Fibroblast of skin of left quadriceps (primary cell): ENCODE measurements at regions not wholly inside any gene's neighbourhood (a gene's known extent, or its start where the extent isn't known, plus 50 kb on each side); places are given as distances from the start of the nearest gene placed in this dataset.

Experiments
- DNase-seq, 2 experiments: peaks; one replicate each; pipeline ENCODE4 v3.0.0-alpha.2; 2013; ENCODE audit warnings: low read depth in 2 of 2

DNA sequence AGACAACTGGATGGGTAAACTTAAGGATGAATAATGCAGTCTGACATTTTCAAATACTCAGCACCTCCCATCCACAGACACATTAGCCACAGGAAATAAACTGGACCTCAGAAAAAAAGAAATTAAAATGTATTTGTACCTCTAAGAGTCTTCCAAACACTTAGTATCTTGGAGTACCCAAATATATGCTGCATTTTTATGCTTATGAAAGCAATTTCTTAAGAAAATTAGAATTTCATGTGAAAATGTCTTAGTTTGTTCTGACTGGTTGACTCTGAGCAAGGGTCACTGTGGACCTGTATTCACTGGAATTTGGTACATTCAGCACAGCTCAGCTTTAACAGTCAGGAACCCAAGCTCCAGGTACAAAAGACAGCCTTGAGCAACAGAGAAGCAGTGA, 216.2 kb upstream of the UBE2E2 start:
- no peak for DNase-seq

DNA sequence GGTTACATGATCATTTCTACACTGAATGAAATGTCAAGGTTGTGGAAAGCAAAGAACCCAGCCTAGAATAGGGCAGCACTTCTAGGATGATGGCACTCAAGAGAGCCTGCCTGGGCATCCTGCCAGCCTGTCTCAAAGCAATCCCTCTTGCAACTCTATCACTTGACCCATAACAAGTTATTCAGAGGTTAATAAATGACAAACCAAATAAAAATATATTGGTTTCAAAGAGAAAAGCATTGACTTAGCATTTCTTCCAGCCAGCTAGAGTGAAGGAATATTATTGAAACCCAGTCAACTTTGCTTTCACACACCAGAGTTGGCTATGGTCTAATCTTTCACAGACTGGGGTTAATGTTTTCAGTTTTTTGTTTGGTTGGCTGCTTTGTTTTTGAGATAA, 214.6 kb upstream of the UBE2E2 start:
- no peak for DNase-seq

DNA sequence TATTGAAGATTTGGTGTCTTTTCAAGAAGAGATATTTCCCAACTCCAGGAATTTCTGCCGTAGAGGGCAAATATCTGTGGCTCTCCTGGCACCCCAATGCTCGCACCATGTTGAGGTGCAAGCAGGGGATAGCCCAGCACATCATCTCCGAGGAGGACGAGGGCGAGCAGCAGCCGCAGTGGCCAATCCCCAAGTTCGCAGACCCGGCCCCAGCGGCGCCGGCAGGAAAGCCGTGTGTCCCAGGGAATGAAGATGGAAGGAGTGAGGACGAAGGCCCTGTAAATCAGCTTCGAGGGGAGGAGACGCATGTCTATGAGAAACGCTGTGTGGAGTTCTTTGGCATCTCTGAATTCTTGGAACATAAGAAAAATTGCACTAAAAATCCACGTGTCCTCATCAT, 213.4 kb upstream of the UBE2E2 start:
- DNase-seq = no peak

DNA sequence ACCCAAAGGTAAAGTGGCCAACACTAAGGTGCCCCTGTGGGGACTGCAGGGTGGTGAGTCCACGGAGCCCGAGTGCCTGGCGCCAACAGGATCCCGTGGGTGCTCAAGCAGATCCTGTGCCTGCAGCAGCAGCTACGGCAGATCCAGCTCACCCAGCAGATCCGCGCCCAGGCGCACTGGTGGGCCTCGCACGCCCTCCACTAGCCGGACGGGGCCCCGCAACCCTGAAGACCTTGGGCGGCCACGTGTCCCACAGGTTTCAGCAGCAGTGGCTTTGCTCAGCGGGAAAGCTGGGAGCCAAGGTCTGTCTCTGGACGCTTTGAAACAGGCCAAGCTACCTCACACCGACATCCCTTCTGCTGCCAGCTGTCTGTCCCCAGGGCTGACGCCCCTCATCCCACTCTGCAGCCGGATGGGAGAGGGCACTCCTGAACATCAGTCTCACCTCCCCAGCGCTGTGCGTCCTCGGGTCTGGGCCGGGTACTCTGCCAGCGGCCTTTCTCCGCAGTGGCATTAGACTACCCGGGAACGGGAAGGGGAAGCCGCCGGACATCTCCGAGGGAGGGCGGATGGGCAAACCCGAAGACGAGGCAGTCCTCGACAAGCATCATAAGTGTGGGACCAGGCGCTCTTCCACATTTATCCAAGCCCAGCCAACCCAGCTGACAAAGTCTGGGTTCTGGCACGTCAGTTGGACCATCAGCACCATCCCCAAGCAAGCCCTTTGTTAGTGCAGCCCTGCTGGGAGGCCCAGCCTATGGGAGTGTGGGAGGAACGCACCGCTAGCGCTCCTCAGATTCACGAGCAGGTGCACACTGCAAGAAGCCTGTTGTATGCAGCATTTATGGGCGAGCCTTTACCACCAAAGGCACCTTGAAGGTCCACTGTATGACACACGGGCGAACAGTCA, 212.6 kb upstream of the UBE2E2 start:
- no peak for DNase-seq

DNA sequence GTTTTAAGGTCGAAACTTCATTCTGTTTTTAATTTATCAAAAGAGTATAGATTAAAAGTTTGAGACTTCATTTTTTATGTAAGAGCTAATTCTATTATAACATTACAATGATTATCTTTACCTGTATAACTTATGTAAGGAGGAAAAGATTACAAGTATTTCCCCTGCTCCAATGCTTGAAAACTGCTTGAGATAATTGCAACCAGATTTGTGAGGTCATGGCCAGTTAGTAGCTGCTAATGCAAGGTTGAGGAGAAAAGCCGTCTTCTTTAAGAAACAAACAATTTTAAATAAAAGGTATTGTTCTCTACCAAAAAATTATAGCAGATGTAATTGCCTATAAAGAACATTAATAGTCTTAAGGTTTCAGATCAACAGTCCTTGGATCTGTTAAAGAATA, 208.3 kb upstream of the UBE2E2 start:
- no peak for DNase-seq

DNA sequence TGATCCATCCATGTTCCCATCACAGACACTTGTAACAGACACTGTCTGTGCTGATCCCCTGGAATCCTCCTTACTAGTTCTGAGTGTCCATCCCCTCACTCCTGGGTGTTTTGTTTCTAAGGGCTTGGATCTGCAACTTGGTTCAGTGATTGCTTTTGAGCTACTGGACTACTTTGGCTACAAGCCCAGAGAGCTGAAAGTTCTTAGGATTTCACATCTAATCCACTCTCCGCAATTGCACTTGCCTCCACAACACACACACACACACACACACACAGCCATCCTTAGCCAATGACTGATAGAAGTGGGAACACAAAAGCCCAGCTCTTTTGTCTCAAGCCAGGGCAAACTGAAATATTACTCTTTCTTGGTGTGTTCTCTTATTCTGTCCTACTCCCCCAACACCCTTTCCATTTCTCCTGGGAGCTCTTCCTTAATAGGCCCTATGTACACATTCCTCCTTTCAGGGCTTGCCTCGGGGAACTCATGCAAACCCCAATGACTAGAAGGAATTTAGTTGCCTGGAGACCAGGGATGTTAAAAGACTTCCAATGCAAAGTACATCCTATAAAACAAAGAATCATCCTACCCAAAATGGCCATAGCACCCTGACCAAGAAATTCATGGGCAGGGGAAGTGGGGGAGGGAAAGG, 206.1 kb upstream of the UBE2E2 start:
- no peak for DNase-seq

DNA sequence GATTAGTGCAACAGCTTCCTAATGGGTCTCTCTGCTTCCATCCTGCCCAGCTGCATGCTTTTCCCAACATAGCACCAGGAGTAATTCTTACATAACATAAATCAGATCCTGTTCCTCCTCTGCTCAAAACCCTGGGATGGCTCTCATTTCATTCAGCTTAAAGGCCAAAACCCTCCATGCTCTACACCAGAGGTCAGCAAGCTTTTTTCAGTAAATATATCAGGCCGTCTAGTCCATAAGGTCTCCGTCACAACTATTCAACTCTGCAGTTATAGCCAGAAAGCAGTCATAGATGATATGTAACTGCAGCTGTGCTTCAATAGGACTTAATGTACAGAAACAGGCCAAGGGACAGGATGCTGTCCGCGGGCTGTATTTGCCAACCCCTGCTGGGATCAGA, 202.8 kb upstream of the UBE2E2 start:
- no peak for DNase-seq

DNA sequence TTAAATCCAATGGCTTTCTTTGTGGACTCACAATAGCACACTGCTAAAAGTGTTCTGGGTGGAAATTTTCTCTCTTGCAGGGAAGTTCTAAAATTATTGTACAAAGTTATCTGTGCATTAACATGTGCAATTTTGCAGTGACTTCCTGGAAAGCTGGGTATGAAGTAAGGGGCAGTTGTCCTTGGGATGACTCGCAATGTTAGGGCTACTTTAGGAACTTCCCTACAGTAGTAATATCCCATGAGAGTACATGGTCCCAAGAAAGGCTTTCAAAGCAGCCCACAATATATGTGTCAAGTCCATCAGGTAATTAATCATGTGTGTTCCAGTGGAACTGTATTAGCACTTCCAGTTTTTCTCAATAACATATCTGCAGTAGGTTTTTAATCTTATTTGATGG, 201.0 kb upstream of the UBE2E2 start:
- no peak for DNase-seq

DNA sequence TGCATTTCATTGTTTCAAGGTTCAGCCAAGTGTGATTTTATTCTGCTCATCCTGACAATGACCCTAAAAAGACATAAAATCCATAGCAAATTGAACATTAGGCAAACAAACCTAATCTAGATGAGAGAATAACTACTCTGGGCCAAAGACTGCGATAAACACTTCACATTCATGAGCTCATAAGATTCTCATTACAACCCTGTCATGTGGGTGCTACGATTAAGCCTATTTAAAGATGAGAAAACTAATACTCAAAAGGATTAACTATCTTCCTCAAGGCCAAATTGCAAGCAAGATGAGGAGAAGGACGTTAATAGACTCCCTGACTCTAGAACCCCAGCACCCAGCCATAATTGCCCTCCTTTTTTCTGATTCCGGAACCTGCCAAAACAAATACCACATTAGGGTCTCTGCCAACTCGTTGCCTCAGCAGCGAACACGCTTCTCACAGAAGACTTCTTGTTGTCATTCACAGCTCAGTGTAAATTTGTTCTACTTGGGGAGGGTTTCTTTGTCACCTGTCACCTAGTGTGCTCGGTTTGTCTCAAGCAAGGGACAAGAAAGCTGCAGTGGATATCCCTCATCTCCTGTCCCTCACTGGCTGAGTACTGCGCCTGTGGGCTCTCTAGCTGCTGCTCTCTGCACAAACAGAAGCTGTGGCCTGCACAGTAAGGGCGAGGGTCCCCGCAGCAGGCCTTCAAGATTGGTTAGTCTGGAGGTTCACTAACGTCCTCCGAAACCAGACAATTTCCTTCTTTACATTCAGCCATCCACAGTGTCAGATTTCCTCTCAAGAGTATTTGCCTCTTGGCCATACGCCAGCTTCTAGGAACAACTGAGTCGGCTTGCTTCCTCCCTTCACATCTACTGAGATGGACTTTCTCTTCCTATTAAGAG, 200.0 kb upstream of the UBE2E2 start:
- DNase-seq = peak in 1 of 2 experiments; percentile 8

DNA sequence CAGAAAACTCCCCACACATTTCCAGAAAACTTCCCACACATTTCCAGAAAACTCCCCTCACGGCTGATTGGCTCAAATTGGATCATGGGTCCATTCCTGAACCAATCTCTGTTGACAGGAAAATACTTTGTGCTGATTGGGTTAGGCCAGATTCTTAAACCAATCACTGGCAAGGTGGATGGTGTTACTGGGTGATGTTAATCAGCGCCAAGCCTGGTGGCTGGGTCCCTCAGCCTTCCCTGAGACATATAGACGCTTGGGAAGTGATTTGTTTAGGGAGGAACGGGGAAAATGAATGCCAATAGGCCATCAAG, 199.4 kb upstream of the UBE2E2 start:
- DNase-seq = no peak

DNA sequence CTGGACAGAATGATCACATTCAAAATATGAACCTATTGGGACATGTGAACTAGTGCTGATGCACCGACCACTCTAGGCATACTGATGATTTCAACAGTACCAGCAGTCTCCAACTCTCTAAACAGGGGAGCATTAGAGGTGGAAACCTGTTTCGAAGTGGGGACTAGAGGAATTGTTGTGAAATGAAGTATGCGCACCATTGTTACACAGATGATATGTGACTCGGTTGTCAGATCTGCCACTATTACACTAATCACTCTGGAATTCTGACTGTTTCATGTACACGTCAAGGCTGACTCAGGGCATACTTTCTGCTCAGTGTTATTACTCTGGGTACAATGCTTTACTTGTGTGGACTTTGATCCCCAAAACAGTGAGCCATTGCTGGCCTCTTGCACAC, 198.2 kb upstream of the UBE2E2 start:
- peak in 1 of 2 experiments; percentile 36 for DNase-seq

DNA sequence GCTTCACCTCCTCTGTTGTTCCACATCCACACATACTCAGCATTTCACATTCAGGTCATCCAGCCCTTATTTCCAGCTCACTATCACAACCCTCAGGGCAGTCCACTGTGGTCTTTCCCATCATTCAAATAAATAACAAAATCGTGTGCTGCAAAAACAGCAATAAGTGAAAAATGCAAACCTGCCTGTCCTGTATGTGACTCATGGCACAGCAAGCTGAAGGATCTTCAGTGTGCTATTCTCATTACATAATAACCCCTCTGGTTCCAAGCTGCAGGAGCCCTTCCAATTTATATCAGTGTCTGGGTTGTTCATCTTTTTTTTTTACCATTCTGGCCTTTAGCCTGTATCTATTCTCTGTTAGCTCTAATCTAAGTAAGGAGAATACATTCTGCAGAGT, 185.3 kb upstream of the UBE2E2 start:
- DNase-seq = peak in 1 of 2 experiments; percentile 25

DNA sequence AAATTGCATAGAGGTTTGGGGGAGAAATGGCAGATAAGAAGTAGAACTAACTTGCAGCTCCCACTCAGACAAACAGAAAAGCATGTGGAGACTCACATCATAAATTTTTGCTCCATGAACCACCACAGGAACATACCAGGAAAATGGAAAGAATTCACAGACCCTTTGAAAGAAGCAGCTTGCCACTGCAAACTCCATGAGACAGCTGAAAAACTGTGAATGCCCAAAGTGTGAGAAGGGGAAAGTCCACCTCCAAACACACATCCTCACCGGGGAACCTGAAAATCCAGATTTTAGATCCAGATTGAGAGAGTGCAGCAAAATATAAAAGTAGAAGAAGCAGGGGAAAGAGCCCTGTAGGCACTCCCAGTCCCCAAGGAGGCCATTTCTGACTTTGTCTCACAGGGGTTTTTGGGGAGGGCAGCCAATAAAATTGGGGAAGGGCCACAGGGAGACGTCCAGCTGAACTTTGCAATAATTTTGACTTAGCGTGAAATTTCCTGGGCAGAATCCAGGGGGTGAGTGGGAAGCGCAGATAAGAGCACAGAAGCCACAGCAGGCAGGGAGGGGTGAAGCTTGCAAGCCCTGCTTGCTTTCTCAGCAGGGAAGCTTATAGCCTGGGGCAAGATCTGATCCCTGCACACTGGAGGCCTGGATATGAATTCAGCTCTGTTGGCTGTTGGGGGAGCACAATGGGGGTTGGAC, 183.4 kb upstream of the UBE2E2 start:
- no peak for DNase-seq

DNA sequence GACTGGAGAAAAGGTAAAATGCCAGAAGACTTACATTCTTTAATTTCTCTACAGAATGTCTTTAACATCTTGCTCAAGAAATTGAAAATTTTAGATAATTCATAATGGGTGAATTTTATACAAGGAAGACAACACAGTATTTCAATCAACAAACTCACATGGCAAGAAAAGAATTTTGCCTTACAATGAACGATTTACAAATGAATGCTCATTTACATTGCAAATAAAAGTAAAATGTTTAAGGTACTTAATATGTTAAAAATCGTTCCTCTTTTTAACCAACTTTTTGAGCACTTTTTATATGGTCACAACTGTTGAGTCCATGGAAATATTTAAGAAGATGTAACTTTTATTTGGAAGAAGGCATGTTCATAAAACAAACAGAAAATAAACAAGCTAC, 174.8 kb upstream of the UBE2E2 start:
- no peak for DNase-seq

DNA sequence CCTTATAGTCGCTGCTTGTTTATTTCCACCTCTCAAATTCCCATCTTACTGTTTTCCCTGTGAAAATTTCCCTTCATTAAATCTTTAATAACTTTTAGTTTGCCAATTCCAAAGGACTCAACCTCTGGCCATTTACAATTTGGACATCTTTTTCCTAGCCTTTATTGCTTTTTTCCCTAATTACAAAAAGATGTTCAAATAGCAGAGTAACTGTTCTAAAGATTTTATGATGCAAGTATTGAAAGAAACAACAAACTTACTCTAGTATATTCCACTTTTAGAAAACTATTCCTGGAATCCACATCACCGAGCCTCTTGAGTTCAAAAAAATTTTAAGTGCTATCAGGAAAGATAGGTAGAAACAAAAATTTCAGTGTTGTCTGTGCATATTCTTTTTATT, 174.1 kb upstream of the UBE2E2 start:
- no peak for DNase-seq

DNA sequence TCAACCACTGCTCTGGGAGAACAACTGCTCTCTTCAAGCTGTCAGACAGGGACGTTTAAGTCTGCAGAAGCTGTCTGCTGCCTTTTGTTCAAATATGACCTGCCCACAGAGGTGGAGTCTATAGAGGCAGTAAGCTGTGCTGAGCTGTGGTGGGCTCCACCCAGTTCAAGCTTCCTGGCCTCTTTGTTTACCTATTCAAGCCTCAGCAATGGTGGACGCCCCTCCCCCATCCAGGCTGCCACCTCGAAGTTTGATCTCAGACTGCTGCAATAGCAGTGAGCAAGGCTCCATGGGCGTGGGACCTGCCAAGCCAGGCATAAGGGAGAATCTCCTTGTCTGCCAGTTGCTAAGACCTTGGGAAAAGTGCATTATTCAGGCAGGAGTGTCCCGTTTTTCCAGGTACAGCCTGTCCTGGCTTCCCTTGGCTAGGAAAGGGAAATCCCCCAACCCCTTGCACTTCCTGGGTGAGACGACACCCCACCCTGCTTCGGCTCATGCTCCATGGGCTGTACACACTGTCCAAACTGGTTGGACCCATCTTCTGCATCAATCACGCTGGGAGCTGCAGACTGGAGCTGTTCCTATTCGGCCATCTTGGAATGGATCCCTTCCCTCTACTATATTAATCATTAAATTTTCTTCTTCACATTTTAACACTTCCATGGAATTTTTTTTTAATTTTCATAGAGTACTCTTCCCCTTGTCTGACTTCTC, 167.0 kb upstream of the UBE2E2 start:
- DNase-seq = no peak

DNA sequence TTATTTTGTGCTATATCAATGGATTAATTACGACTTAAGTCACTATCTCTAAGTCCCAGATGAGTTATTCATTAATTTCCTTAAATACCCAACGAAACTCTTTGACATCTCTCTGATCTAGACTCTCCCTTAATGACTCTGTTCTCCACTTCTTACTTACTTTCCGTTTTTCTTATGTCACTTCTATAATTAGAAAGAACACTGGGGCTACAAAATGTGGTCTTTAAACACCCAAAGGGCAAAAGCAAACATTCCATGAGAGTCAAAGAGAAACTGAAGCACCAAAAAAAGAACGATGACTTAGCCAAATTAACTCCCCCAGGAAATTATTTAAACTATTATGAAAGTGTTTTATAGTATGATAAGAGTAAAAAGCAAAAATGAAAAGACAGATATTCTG, 166.4 kb upstream of the UBE2E2 start:
- no peak for DNase-seq

DNA sequence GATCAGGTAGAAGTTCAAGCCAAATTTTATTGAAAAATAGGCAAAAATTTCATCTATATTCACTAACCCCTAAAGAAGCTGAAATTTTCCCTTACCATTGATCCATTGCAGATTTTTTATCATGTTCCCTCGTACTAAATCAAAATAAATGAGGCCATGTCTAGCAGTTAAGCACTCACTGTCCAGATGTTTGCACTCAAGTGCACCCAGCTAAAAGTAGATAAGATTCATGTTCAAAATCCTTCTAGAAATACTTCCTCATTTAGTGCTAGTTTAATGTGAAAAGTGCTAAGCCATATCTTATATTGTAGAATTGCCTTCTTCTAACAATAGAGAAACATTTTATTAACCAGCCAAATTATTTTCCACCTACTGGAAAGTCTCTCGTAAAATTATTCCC, 164.7 kb upstream of the UBE2E2 start:
- no peak for DNase-seq

DNA sequence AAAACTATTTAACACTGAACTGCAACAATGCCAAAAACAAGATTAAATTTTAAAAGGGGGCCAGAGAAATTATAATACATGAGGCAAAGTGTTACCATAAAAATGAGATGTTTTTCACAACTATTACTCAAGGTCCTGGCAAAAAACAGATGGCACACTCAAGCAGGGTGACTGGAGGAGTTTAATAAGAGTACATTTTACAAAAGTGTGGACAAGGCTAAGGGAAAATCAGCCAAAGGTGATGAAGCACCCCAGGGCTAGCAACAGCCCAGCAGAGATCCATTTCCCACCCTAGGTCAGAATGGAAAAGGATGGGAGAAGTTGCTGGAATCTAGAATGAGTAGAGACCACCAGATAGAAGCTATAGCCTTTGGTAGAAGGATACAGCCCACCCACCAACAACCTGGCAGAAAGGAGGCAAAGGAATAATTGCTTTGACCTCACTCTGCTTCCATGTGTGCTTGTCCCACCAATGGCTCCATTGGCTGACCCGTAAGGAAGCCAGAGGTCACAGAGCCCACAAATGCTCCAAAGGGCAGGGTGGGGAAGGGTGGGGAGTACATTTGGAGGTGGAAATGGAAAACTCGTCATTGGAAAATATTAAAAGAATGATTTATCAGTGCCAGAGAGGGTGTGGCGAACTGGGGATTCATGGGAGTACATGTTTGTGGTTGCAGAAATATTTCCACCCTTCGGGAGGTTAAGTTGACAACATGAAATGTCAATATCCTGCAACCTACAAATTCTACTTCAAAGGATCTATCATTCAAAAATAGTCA, 161.0 kb upstream of the UBE2E2 start:
- no peak for DNase-seq

DNA sequence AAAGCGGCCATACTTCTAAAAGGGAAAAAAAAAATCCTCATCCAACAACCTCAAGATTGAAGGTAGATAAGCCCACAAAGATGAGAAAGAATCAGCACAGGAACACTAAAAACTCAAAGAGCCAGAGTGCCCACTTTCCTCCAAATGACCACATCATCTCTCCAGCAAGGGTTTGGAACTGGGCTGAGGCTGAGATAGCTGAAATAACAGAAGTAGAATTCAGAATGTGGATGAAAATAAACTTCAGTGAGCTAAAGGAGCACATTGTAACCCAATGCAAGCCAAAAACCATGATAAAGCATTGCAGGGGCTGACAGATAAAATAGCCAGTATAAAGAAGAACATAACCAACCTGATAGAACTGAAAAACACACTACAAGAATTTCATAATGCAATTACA, 158.7 kb upstream of the UBE2E2 start:
- no peak for DNase-seq
